Astrocyte (in vitro differentiated cells and primary cell): ENCODE measurements at regions not wholly inside any gene's neighbourhood (a gene's known extent, or its start where the extent isn't known, plus 50 kb on each side); places are given as distances from the start of the nearest gene placed in this dataset.

Source experiments
- EZH2 ChIP-seq: IDR thresholded peaks from 2 replicates; pipeline ENCODE4 v1.6.1; 2012; ENCODE audit warnings: mild to moderate bottlenecking, low read length, inconsistent platforms; ENCODE audit not compliant: insufficient read depth
- TF ChIP-seq, protein P1 (sequence below): IDR thresholded peaks from 2 replicates; pipeline ENCODE4 v1.5.1; 2011; ENCODE audit warnings: low read depth, mild to moderate bottlenecking, inconsistent platforms, low read length, moderate library complexity; ENCODE audit not compliant: insufficient read depth

DNA sequence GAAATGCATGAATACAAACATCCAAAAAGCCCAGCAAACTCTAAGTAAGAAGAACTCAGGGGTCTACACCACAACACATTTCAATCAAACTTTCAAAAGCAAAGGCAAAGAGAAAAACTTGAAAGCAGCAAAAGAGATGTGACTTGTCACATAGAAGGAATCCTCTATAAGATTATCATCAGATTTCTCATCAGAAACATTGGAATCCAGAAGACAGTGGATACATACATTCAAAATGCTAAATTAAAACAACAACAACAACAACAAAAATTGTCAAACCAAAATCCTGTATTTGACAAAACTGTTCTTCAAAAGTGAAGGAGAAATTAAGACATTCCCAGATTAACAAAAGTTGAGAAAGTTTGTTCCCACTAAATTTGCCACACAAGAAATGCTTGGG lies 362.7 kb downstream of the ZNF608 start:
- TF ChIP-seq, protein P1, sequence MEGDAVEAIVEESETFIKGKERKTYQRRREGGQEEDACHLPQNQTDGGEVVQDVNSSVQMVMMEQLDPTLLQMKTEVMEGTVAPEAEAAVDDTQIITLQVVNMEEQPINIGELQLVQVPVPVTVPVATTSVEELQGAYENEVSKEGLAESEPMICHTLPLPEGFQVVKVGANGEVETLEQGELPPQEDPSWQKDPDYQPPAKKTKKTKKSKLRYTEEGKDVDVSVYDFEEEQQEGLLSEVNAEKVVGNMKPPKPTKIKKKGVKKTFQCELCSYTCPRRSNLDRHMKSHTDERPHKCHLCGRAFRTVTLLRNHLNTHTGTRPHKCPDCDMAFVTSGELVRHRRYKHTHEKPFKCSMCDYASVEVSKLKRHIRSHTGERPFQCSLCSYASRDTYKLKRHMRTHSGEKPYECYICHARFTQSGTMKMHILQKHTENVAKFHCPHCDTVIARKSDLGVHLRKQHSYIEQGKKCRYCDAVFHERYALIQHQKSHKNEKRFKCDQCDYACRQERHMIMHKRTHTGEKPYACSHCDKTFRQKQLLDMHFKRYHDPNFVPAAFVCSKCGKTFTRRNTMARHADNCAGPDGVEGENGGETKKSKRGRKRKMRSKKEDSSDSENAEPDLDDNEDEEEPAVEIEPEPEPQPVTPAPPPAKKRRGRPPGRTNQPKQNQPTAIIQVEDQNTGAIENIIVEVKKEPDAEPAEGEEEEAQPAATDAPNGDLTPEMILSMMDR = no peak
- TF ChIP-seq EZH2 = no peak
